Endothelial cell of umbilical vein (primary cell): ENCODE measurements at regions not wholly inside any gene's neighbourhood (a gene's known extent, or its start where the extent isn't known, plus 50 kb on each side); places are given as distances from the start of the nearest gene placed in this dataset.
"Not testable (repeated sequence)": the region's sequence is repeated elsewhere in the genome, so short reads cannot be mapped to it uniquely, and the experiment has no call there.

Experiments used
- BruUV-seq: library from RNA; stranded (reverse); fragments of 400-500 nt; replicated peaks from 2 replicates; lab custom pipeline; 2021; lab: Mats Ljungman, UMichigan
- CTCF ChIA-PET: fragments of 300-600, 350-600 bp; sonication (Branson Sonifier 250); formaldehyde crosslinking; loops from one replicate; lab custom pipeline; 2021; ENCODE audit warnings: antibody characterized with exemption, inconsistent platforms; lab: Charles Lee
- POLR2A ChIA-PET: fragments of 300-600, 350-600 bp; sonication (Branson Sonifier 250); formaldehyde crosslinking; loops from one replicate; lab custom pipeline; 2021; ENCODE audit warnings: antibody characterized with exemption, inconsistent platforms; lab: Charles Lee
- DNase-seq: peaks from one replicate; pipeline ENCODE4 v3.0.0-alpha.2; 2011; ENCODE audit warnings: low read depth, low spot score
- FAIRE-seq: peaks from 2 replicates; lab custom pipeline; 2011; peaks lifted over from hg19 to GRCh38; lab: Jason Lieb, UNC
- H2AFZ ChIP-seq: 2 replicates; pipeline ENCODE4 v1.6.0; 2012; ENCODE audit warnings: low read depth, low read length, control low read depth, inconsistent platforms
- H3K27ac ChIP-seq: 2 replicates; pipeline ENCODE4 v1.5.1; 2011; ENCODE audit warnings: low read depth, mild to moderate bottlenecking, control low read depth, low read length, moderate library complexity; ENCODE audit not compliant: insufficient read depth
- H3K27me3 ChIP-seq, 2 experiments: 2 replicates each; pipeline versions ENCODE4 v1.6.0 to v1.6.1; 2011; ENCODE audit warnings: low read length in 2 of 2, mixed read lengths in 1 of 2; ENCODE audit not compliant: control insufficient read depth in 2 of 2, insufficient read depth in 2 of 2
- H3K36me3 ChIP-seq, 2 experiments: 2 replicates in 1 of 2; 3 replicates in 1 of 2; pipeline ENCODE4 v1.5.1; 2011; ENCODE audit warnings: low read length in 2 of 2, mild to moderate bottlenecking in 1 of 2, moderate library complexity in 1 of 2; ENCODE audit not compliant: control insufficient read depth in 2 of 2, insufficient read depth in 2 of 2; ENCODE audit errors: extremely low read depth in 1 of 2
- H3K4me1 ChIP-seq: 3 replicates; pipeline ENCODE4 v1.5.1; 2011; ENCODE audit warnings: mild to moderate bottlenecking, low read length; ENCODE audit not compliant: control insufficient read depth, insufficient read depth; ENCODE audit errors: extremely low read depth
- H3K4me2 ChIP-seq: 2 replicates; pipeline ENCODE4 v1.6.1; 2011; ENCODE audit warnings: low read length, control low read depth, mixed read lengths; ENCODE audit not compliant: insufficient read depth
- H3K4me3 ChIP-seq, 3 experiments: fragments of 200-600 bp in 1 of 3; sonication (generic), shearing (Covaris generic) in 1 of 3; replicated peaks in 1 of 3; 2 replicates each; pipeline ENCODE4 v1.5.1; 2011 to 2016; ENCODE audit warnings: control low read depth in 3 of 3, low read length in 3 of 3, mild to moderate bottlenecking in 2 of 3, inconsistent platforms in 1 of 3, low read depth in 1 of 3, moderate library complexity in 1 of 3; ENCODE audit not compliant: insufficient read depth in 1 of 3
- H3K79me2 ChIP-seq: 2 replicates; pipeline ENCODE4 v1.6.0; 2012; ENCODE audit warnings: low read length, inconsistent platforms; ENCODE audit not compliant: control insufficient read depth, insufficient read depth
- H3K9ac ChIP-seq: replicated peaks from 2 replicates; pipeline ENCODE3; 2011; ENCODE audit warnings: low read length, control low read depth; ENCODE audit not compliant: insufficient read depth; ENCODE audit errors: extremely low read depth
- H3K9me1 ChIP-seq: replicated peaks from 3 replicates; pipeline ENCODE4 v1.6.0; 2011; ENCODE audit warnings: mild to moderate bottlenecking, low read length; ENCODE audit not compliant: control insufficient read depth, insufficient read depth; ENCODE audit errors: extremely low read depth
- H3K9me3 ChIP-seq: replicated peaks from 2 replicates; pipeline ENCODE4 v1.5.1; 2012; ENCODE audit warnings: low read length, inconsistent platforms; ENCODE audit not compliant: control insufficient read depth, insufficient read depth
- H4K20me1 ChIP-seq: replicated peaks from 2 replicates; pipeline ENCODE3; 2011; ENCODE audit warnings: mild to moderate bottlenecking, low read length; ENCODE audit not compliant: control insufficient read depth, insufficient read depth; ENCODE audit errors: extremely low read depth
- EZH2 ChIP-seq: IDR thresholded peaks from 2 replicates; pipeline ENCODE4 v1.6.1; 2012; ENCODE audit warnings: borderline replicate concordance, low read depth, mild to moderate bottlenecking, moderate library complexity, low read length, inconsistent platforms; ENCODE audit not compliant: severe bottlenecking
- FOS ChIP-seq: IDR thresholded peaks from 2 replicates; pipeline ENCODE4 v1.6.1; 2011; ENCODE audit warnings: mild to moderate bottlenecking, low read length, moderate library complexity, borderline replicate concordance; ENCODE audit not compliant: insufficient read depth
- GATA2 ChIP-seq: IDR thresholded peaks from 2 replicates; pipeline ENCODE4 v1.7.0; 2011; ENCODE audit warnings: low read depth, mild to moderate bottlenecking, moderate library complexity, mixed read lengths, low read length; ENCODE audit not compliant: insufficient read length, insufficient read depth
- JUN ChIP-seq: IDR thresholded peaks from 2 replicates; pipeline ENCODE4 v1.6.1; 2011; ENCODE audit warnings: borderline replicate concordance, low read depth; ENCODE audit not compliant: insufficient read length, insufficient read depth
- MAX ChIP-seq: IDR thresholded peaks from 2 replicates; pipeline ENCODE4 v1.6.1; 2011; ENCODE audit not compliant: insufficient read depth, insufficient read length
- MYC ChIP-seq: IDR thresholded peaks from one replicate; pipeline ENCODE4 v1.6.1; 2011; ENCODE audit warnings: mild to moderate bottlenecking, low read depth, low read length
- POLR2A ChIP-seq: IDR thresholded peaks from 2 replicates; pipeline ENCODE4 v1.6.1; 2012; ENCODE audit warnings: low read depth, mild to moderate bottlenecking, control low read depth, low read length
- POLR2AphosphoS5 ChIP-seq: IDR thresholded peaks from 2 replicates; pipeline ENCODE4 v1.6.1; 2012; ENCODE audit warnings: low read depth, mild to moderate bottlenecking, control low read depth, low read length, moderate library complexity; ENCODE audit not compliant: insufficient read depth
- dilution Hi-C: fragments of 300-500 bp; cut with MboI; formaldehyde crosslinking; loops from one replicate; pipeline ENCODE4 v1.15.0; 2019; ENCODE audit warnings: low sequenced_read_pairs; ENCODE audit not compliant: extremely low pct_ligation_motif_present
- intact Hi-C: fragments of 100-400 bp; cut with micrococcal nuclease; formaldehyde crosslinking; loops from one replicate; pipeline ENCODE4 v1.10.0; 2022
- TF ChIP-seq, protein P1 (sequence below), 2 donors: IDR thresholded peaks; 1 replicate in 1 of 2; 2 replicates in 1 of 2; pipeline ENCODE4 v1.5.1; 2011; ENCODE audit warnings: low read length in 2 of 2, mild to moderate bottlenecking in 2 of 2, moderate library complexity in 2 of 2, control low read depth in 1 of 2, inconsistent platforms in 1 of 2, low read depth in 1 of 2; ENCODE audit not compliant: insufficient read depth in 1 of 2; ENCODE audit errors: extremely low read depth in 1 of 2

GRCh38 chr1:213345621-213346020, 294.6 kb downstream of the RPS6KC1 start:
- dilution Hi-C loops (no loop called here), intact Hi-C loops (no loop called here)
- H3K9me1 ChIP-seq, result no peaks in the 10 kb centered on the region
- no peaks in the 10 kb centered on the region for H3K9me3 ChIP-seq
- CTCF ChIA-PET, result interaction anchor here (1.2 kb wide), 1 partner anchor 9 kb away, joined by 3 read pairs; no protein-coding TSS in a partner anchor
- no peaks in the 10 kb centered on the region for H3K79me2 ChIP-seq
- no peak overlapping the region for H3K4me3 ChIP-seq
- H2AFZ ChIP-seq, result no peak overlapping the region
- no peaks in the 10 kb centered on the region for H3K36me3 ChIP-seq
- H3K27ac ChIP-seq, result no peak overlapping the region
- no peaks in the 10 kb centered on the region for H3K4me1 ChIP-seq
- H3K9ac ChIP-seq, result no peak overlapping the region
- FAIRE-seq (no peak), DNase-seq (no peak)
- H4K20me1 ChIP-seq, result no peaks in the 10 kb centered on the region
- BruUV-seq, result no TSS peak
- TF ChIP-seq JUN, result no peak
- TF ChIP-seq POLR2AphosphoS5, result no peak
- no peak for TF ChIP-seq POLR2A
- H3K4me2 ChIP-seq, result no peak overlapping the region
- H3K27me3 ChIP-seq, result peaks cover 0 to 3% of the 10 kb centered on the region in 2 experiments
- POLR2A ChIA-PET, result no interaction called here

DNA sequence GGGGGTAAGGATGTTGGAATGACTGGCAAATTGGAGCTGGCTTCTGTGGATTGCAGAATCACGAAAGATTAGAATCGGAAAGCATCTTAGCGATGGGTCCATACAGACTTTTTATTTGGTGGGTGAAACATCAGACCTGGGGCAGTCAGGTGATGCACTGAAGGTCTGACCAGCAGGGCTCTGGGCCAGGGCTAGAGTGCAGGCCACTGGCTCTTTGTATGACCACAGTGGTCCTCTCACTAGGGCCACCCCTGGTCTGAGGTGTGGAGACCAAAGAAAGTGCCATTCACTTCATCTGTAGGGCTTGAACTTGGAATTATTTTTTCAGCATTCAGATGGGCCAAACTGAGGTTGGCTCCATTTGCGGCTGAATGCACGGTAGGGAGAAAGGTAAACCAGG, 306.4 kb downstream of the RPS6KC1 start:
- Histone ChIP-seq H3K9ac (no peak overlapping the region), H3K79me2 (no peaks in the 10 kb centered on the region), H3K9me3 (no peaks in the 10 kb centered on the region), H4K20me1 (no peaks in the 10 kb centered on the region), H3K36me3 (no peaks in the 10 kb centered on the region), H2AFZ (no peak overlapping the region), H3K27ac (no peak overlapping the region), H3K4me2 (no peak overlapping the region), H3K9me1 (no peaks in the 10 kb centered on the region), H3K27me3 (no peaks in the 10 kb centered on the region), H3K4me3 (no peak overlapping the region), H3K4me1 (no peaks in the 10 kb centered on the region)
- FAIRE-seq, result no peak
- dilution Hi-C loops (no loop called here), intact Hi-C loops (no loop called here)
- CTCF ChIA-PET, result no interaction called here
- no peak for DNase-seq
- TF ChIP-seq POLR2AphosphoS5, result no peak
- TF ChIP-seq, protein P1, sequence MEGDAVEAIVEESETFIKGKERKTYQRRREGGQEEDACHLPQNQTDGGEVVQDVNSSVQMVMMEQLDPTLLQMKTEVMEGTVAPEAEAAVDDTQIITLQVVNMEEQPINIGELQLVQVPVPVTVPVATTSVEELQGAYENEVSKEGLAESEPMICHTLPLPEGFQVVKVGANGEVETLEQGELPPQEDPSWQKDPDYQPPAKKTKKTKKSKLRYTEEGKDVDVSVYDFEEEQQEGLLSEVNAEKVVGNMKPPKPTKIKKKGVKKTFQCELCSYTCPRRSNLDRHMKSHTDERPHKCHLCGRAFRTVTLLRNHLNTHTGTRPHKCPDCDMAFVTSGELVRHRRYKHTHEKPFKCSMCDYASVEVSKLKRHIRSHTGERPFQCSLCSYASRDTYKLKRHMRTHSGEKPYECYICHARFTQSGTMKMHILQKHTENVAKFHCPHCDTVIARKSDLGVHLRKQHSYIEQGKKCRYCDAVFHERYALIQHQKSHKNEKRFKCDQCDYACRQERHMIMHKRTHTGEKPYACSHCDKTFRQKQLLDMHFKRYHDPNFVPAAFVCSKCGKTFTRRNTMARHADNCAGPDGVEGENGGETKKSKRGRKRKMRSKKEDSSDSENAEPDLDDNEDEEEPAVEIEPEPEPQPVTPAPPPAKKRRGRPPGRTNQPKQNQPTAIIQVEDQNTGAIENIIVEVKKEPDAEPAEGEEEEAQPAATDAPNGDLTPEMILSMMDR (IDR thresholded peaks at IDR 0.05; ENCODE audit: extremely low read depth in 1 of 2, insufficient read depth in 1 of 2, low read depth in 1 of 2, low read length in 2 of 2), result no peak
- no peak for TF ChIP-seq POLR2A
- no peak for TF ChIP-seq EZH2
- no peak for TF ChIP-seq JUN
- no peak for TF ChIP-seq GATA2
- TF ChIP-seq FOS, result no peak
- TF ChIP-seq MYC, result no peak
- TF ChIP-seq MAX, result no peak
- POLR2A ChIA-PET, result no interaction called here
- no TSS peak for BruUV-seq

DNA sequence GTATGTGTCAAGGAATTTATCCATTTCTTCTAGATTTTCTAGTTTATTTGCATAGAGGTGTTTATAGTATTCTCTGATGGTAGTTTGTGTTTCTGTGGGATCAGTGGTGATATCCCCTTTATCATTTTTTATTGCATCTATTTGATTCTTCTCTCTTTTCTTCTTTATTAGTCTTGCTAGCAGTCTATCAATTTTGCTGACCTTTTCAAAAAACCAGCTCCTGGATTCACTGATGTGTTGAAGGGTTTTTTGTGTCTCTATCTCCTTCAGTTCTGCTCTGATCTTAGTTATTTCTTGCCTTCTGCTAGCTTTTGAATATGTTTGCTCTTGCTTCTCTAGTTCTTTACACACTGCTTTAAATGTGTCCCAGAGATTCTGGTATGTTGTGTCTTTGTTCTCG, 307.3 kb downstream of the RPS6KC1 start:
- H3K4me2 ChIP-seq, H3K9me3 ChIP-seq, CTCF ChIA-PET, FAIRE-seq, DNase-seq, H3K27ac ChIP-seq, H3K9me1 ChIP-seq, H3K4me3 ChIP-seq, H3K9ac ChIP-seq, BruUV-seq, H3K36me3 ChIP-seq, H3K4me1 ChIP-seq, dilution Hi-C loops, H3K79me2 ChIP-seq, H2AFZ ChIP-seq, H4K20me1 ChIP-seq, H3K27me3 ChIP-seq, intact Hi-C loops, POLR2A ChIA-PET: not testable (repeated sequence)
